ENCODE measurements at regions not wholly inside any gene's neighbourhood (a gene's known extent, or its start where the extent isn't known, plus 50 kb on each side); places are given as distances from the start of the nearest gene placed in this dataset.
A peak's percentile ranks its signal among the peaks of the same experiment; 100 is the strongest.

DNA sequence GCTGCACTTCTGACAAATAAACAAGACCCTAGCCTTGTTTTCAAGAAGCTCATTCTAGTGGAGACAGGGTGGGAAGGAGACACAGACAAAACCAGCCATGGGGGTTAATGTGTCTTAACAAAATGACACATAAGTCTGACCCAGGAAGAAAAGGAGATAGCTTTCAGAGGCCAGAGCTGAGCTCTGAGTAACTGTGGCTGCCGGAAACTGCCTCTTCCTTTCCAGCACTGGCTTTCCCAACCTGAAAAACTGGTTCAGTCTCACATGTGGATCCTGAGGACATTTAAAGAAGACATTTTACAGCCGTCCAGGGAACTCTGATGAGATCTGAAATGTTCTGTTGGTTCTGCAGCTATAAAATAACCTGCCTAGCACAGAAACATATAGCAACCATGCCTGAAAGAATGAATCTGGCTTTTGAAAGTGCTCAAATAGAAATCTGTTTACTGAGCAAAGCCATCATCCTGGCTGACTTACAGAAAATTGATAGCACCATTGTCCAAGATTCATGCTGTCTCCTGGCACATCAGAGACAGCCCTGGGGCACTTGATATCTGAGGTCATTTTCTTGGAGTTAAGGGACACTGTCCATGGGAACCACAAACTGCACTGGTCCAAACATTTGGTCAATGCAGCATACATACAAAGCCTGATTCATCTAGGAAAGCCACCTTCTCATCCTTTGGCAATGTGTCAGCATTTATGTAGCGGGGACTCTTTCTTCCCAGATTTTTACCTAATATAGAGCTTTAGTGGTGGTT is 83.2 kb upstream of the PAX1 start:
- 90% methylated on average over 3 of the region's 3 CpGs for WGBS
- Histone ChIP-seq H3K27me3 (ENCODE audit: control insufficient read depth in 2 of 2, insufficient read depth in 1 of 2, low read length in 1 of 2) (no peaks in the 10 kb centered on the region), H3K4me3 (ENCODE audit: low read length in 2 of 2) (no peak overlapping the region)

DNA sequence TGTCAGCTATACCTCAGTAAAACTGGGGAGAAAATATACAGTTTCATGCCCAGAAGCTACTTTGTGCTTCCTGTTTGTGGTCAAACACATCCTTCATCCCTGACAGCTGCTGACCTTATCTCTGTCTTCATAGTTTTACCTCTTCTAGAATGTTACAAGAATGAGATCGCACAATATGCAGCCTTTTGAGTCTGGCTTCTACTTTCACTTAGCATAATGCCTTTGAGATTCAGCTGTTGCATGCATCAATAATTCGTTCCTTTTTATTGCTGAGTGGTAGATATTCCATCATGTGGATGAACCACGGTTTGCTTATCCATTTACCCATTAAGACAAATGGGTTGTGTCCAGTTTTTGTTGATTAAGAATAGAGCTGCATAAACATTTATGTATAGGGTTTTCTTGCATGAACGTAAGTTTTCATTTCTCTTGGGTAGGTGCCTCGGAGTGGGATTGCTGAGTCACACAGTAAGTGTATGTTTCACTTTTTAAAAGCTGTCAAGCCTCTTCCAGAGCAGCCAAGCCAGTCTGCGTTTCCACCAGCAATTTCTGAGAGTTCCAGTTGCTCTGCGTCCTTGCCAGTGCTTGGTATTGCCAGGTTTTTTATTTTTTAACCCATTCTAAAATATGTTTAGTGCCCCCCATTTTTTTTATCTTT is 86.6 kb upstream of the PAX1 start:
- no peaks in the 10 kb centered on the region for H3K9me3 ChIP-seq (ENCODE audit: control insufficient read depth in 2 of 2, insufficient read depth in 1 of 2, low read length in 1 of 2)
- 60% methylated on average over 7 of the region's 7 CpGs for WGBS
- H3K27me3 ChIP-seq (ENCODE audit: control insufficient read depth in 2 of 2, insufficient read depth in 1 of 2, low read length in 1 of 2): no peaks in the 10 kb centered on the region

More for the DNA sequence above, 83.2 kb upstream of the PAX1 start:
- H3K4me1 ChIP-seq (ENCODE audit: control insufficient read depth in 2 of 2, insufficient read depth in 2 of 2, low read length in 2 of 2): no peaks in the 10 kb centered on the region
- H3K36me3 ChIP-seq (ENCODE audit: control insufficient read depth in 2 of 2, insufficient read depth in 2 of 2, low read length in 1 of 2): no peaks in the 10 kb centered on the region
- DNase-seq (ENCODE audit: low read depth in 6 of 9, low spot score in 9 of 9): no peak
- no peak overlapping the region for H3K27ac ChIP-seq (ENCODE audit: low read depth in 1 of 2, low read length in 1 of 2)
- H3K9me3 ChIP-seq (ENCODE audit: control insufficient read depth in 2 of 2, insufficient read depth in 1 of 2, low read length in 1 of 2): no peaks in the 10 kb centered on the region

DNA sequence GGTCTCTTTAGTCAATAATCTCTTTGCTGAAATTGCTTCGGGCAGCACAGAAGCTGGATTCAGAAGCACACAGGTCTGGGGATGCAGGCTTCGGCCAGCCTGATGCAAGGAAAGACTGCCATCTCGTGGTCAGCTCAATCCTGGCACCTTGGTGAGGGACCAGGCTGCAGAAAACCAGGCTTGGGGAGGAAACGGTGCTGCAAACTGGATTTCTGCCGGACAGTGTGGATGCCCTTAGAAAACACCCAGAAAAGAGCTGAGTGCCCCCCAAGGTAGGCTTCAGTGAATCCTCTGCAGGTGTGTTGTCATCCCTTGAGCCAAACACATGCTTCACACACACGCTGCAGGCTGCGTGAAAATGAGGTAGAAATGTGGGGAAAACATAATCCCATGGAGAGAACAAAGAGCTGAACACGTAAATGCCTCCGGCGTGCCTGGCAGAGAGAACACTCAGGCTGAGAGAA is 89.8 kb upstream of the PAX1 start:
- Histone ChIP-seq H3K27ac (ENCODE audit: low read depth in 1 of 2, low read length in 1 of 2) (no peak overlapping the region), H3K27me3 (ENCODE audit: control insufficient read depth in 2 of 2, insufficient read depth in 1 of 2, low read length in 1 of 2) (no peaks in the 10 kb centered on the region), H3K9me3 (ENCODE audit: control insufficient read depth in 2 of 2, insufficient read depth in 1 of 2, low read length in 1 of 2) (no peaks in the 10 kb centered on the region), H3K4me1 (ENCODE audit: control insufficient read depth in 2 of 2, insufficient read depth in 2 of 2, low read length in 2 of 2) (no peaks in the 10 kb centered on the region), H3K36me3 (ENCODE audit: control insufficient read depth in 2 of 2, insufficient read depth in 2 of 2, low read length in 1 of 2) (no peaks in the 10 kb centered on the region), H3K4me3 (ENCODE audit: low read length in 2 of 2) (no peak overlapping the region)
- DNase-seq (ENCODE audit: low read depth in 6 of 9, low spot score in 9 of 9): peak in 5 of 9 donors; percentile 1 to 21 (median 3)
- WGBS: 46% methylated on average over 10 of the region's 10 CpGs

More for the DNA sequence above, 86.6 kb upstream of the PAX1 start:
- no peak for DNase-seq (ENCODE audit: low read depth in 6 of 9, low spot score in 9 of 9)
- Histone ChIP-seq H3K27ac (ENCODE audit: low read depth in 1 of 2, low read length in 1 of 2) (no peak overlapping the region), H3K4me3 (ENCODE audit: low read length in 2 of 2) (no peak overlapping the region), H3K36me3 (ENCODE audit: control insufficient read depth in 2 of 2, insufficient read depth in 2 of 2, low read length in 1 of 2) (no peaks in the 10 kb centered on the region), H3K4me1 (ENCODE audit: control insufficient read depth in 2 of 2, insufficient read depth in 2 of 2, low read length in 2 of 2) (no peaks in the 10 kb centered on the region)

DNA sequence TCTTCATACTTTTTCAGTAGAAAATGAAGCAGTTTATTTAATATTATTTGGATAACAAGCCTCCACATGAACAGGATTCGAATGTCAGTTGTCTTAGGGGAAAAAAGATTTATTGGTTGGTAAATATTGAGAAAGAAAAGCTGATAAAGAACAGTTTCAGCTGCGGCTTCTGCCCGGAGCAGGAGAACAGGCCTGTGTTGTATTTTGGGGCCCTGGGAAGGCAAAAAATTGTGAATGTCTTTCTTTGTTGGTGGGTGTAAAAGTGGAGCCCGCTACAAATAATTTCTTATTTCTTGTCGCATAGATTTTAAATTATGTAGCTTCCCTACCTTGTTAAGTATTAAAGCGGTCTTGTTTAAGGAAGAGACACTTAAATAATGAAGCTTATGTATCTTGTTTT is 90.5 kb upstream of the PAX1 start:
- Histone ChIP-seq H3K9me3 (ENCODE audit: control insufficient read depth in 2 of 2, insufficient read depth in 1 of 2, low read length in 1 of 2) (no peaks in the 10 kb centered on the region), H3K4me1 (ENCODE audit: control insufficient read depth in 2 of 2, insufficient read depth in 2 of 2, low read length in 2 of 2) (no peaks in the 10 kb centered on the region), H3K27ac (ENCODE audit: low read depth in 1 of 2, low read length in 1 of 2) (no peak overlapping the region), H3K4me3 (ENCODE audit: low read length in 2 of 2) (no peak overlapping the region), H3K27me3 (ENCODE audit: control insufficient read depth in 2 of 2, insufficient read depth in 1 of 2, low read length in 1 of 2) (no peaks in the 10 kb centered on the region), H3K36me3 (ENCODE audit: control insufficient read depth in 2 of 2, insufficient read depth in 2 of 2, low read length in 1 of 2) (no peaks in the 10 kb centered on the region)
- 84% methylated on average over 6 of the region's 6 CpGs for whole genome bisulfite sequencing
- no peak for DNase-seq (ENCODE audit: low read depth in 6 of 9, low spot score in 9 of 9)

DNA sequence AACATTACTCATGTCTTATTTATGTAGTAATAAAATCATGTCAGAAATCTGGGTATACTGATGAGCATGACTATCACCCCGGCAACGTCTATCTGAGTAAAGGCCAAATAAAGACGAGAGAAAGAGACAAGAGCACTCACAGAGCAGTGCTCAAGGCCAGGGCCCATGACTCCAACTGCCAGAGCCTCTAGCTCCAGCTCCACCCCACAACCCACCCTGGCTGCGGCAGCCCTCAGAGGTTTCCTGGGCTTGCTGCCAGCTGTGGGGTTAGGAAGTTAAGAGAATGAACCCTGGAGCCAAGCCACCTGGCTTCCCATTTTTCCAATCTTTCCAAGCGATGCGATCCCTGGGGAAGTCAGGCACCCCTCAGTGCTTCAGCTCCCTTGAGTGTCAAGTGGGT is 92.0 kb upstream of the PAX1 start:
- no peak for DNase-seq (ENCODE audit: low read depth in 6 of 9, low spot score in 9 of 9)
- Histone ChIP-seq H3K27me3 (ENCODE audit: control insufficient read depth in 2 of 2, insufficient read depth in 1 of 2, low read length in 1 of 2) (no peaks in the 10 kb centered on the region), H3K27ac (ENCODE audit: low read depth in 1 of 2, low read length in 1 of 2) (no peak overlapping the region), H3K4me1 (ENCODE audit: control insufficient read depth in 2 of 2, insufficient read depth in 2 of 2, low read length in 2 of 2) (no peaks in the 10 kb centered on the region), H3K9me3 (ENCODE audit: control insufficient read depth in 2 of 2, insufficient read depth in 1 of 2, low read length in 1 of 2) (no peaks in the 10 kb centered on the region), H3K36me3 (ENCODE audit: control insufficient read depth in 2 of 2, insufficient read depth in 2 of 2, low read length in 1 of 2) (no peaks in the 10 kb centered on the region), H3K4me3 (ENCODE audit: low read length in 2 of 2) (no peak overlapping the region)
- 75% methylated on average over 6 of the region's 6 CpGs for WGBS

DNA sequence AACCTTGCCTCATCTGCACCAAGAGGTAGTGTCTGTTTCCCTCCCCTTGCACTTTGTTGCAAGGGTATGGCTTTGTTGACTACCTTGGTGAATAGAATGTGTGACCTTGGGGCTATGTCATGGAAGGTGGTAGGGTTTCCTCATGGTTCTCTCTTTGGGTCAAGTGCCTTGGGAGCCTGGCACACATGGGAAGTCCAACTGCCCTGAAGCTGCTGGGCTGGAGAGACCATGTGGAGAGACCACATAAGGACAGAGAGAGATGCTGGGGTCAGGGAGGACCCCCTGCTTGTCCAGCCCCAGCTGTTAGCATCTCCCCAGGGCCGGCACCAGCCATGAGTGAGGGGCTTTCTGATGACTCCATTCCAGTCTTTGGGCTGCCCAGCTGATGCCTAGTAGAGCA is 95.5 kb upstream of the PAX1 start:
- 97% methylated on average over 1 of the region's 1 CpG for WGBS
- no peak for DNase-seq (ENCODE audit: low read depth in 6 of 9, low spot score in 9 of 9)
- H3K27ac ChIP-seq (ENCODE audit: low read depth in 1 of 2, low read length in 1 of 2): no peak overlapping the region

DNA sequence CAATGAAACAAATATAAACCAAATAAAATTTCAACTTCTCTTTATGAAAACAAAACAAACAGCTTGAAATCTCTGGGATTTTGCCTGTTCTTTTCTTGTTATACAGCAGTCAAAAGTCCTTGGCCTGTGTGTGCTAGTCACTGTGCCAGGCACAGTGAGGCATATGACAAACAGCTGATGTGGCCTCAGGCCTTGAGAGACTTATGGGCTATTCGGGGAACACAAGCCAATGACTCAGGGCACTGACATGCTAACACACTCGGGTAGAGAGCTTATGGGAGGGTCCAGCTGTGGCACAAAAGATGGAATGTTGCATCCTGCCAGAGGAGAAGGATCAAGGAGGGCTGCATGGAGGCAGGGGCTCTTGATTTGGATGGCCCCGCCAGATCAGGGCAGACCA is 95.4 kb upstream of the NKX2-2 start:
- whole genome bisulfite sequencing: 88% methylated on average over 3 of the region's 3 CpGs
- no peak overlapping the region for H3K27ac ChIP-seq (ENCODE audit: low read depth in 1 of 2, low read length in 1 of 2)
- H3K4me1 ChIP-seq (ENCODE audit: control insufficient read depth in 2 of 2, insufficient read depth in 2 of 2, low read length in 2 of 2): no peaks in the 10 kb centered on the region
- peaks cover 0 to 4% of the 10 kb centered on the region in 2 donors for H3K9me3 ChIP-seq (ENCODE audit: control insufficient read depth in 2 of 2, insufficient read depth in 1 of 2, low read length in 1 of 2)
- H3K27me3 ChIP-seq (ENCODE audit: control insufficient read depth in 2 of 2, insufficient read depth in 1 of 2, low read length in 1 of 2): no peaks in the 10 kb centered on the region
- no peak overlapping the region for H3K4me3 ChIP-seq (ENCODE audit: low read length in 2 of 2)
- H3K36me3 ChIP-seq (ENCODE audit: control insufficient read depth in 2 of 2, insufficient read depth in 2 of 2, low read length in 1 of 2): no peaks in the 10 kb centered on the region
- no peak for DNase-seq (ENCODE audit: low read depth in 6 of 9, low spot score in 9 of 9)

More for the DNA sequence above, 95.5 kb upstream of the PAX1 start:
- Histone ChIP-seq H3K4me1 (ENCODE audit: control insufficient read depth in 2 of 2, insufficient read depth in 2 of 2, low read length in 2 of 2) (no peaks in the 10 kb centered on the region), H3K9me3 (ENCODE audit: control insufficient read depth in 2 of 2, insufficient read depth in 1 of 2, low read length in 1 of 2) (peaks cover 0 to 4% of the 10 kb centered on the region in 2 donors), H3K27me3 (ENCODE audit: control insufficient read depth in 2 of 2, insufficient read depth in 1 of 2, low read length in 1 of 2) (no peaks in the 10 kb centered on the region), H3K36me3 (ENCODE audit: control insufficient read depth in 2 of 2, insufficient read depth in 2 of 2, low read length in 1 of 2) (no peaks in the 10 kb centered on the region), H3K4me3 (ENCODE audit: low read length in 2 of 2) (no peak overlapping the region)

DNA sequence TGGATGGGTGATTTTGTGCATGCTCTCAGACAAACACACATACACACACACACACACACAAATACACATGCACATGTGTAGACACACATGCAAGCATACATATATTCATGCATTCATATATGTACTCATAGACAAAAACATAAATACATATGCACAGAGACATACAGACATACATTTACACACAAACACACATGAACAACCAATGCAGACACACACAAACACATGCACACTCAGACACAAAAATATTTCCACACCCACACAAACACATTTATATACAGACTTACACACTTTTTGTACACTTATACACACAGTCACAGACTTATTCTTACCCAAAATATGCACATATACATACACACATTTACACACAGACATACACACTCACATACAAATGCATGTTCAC is 94.9 kb upstream of the NKX2-2 start:
- H3K9me3 ChIP-seq (ENCODE audit: control insufficient read depth in 2 of 2, insufficient read depth in 1 of 2, low read length in 1 of 2): peaks cover 0 to 4% of the 10 kb centered on the region in 2 donors
- no peaks in the 10 kb centered on the region for H3K27me3 ChIP-seq (ENCODE audit: control insufficient read depth in 2 of 2, insufficient read depth in 1 of 2, low read length in 1 of 2)
- no peaks in the 10 kb centered on the region for H3K36me3 ChIP-seq (ENCODE audit: control insufficient read depth in 2 of 2, insufficient read depth in 2 of 2, low read length in 1 of 2)
- H3K27ac ChIP-seq (ENCODE audit: low read depth in 1 of 2, low read length in 1 of 2): no peak overlapping the region
- no peaks in the 10 kb centered on the region for H3K4me1 ChIP-seq (ENCODE audit: control insufficient read depth in 2 of 2, insufficient read depth in 2 of 2, low read length in 2 of 2)
- no peak for DNase-seq (ENCODE audit: low read depth in 6 of 9, low spot score in 9 of 9)
- no peak overlapping the region for H3K4me3 ChIP-seq (ENCODE audit: low read length in 2 of 2)

DNA sequence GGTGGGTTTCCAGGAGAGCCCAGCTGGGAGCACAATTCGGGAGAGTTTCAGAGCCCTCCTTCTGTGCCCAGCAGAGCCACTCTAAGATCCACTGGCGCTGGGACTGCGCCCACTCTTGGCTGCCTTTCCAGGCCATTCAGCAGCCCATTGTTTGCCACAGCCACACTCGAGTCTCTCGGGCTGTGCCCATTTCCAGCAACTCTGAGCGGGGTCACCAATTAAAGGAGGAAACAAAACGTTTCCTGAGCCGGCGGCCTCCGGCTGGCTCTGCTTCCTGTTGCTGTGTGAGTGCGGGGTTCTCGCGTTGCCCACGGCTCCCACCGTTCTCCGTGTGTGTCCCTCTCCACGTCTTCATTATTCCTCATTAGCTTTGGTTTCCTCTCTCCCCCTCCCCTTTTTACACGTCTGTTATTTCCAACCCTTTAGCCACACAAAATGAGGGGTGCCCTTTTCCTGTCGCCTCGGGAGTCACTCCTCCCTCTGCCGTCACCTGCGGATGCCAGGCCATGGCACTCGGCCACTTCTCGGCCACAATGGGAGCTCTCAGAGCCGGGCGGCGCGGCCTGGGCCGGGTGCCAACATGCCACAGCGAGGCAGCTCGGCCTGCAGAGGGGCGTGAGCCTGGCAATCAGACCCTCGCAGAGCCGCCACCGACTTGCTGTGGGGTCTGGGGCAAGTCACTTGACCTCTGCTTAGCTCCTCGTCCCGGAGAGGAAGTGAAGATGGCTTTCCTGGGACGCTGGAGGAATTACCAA is 94.3 kb upstream of the NKX2-2 start:
- DNase-seq (ENCODE audit: low read depth in 6 of 9, low spot score in 9 of 9): no peak
- H3K27me3 ChIP-seq (ENCODE audit: control insufficient read depth in 2 of 2, insufficient read depth in 1 of 2, low read length in 1 of 2): no peaks in the 10 kb centered on the region
- 59% methylated on average over 38 of the region's 38 CpGs for WGBS
- peaks cover 0 to 4% of the 10 kb centered on the region in 2 donors for H3K9me3 ChIP-seq (ENCODE audit: control insufficient read depth in 2 of 2, insufficient read depth in 1 of 2, low read length in 1 of 2)
- H3K4me3 ChIP-seq (ENCODE audit: low read length in 2 of 2): no peak overlapping the region
- no peaks in the 10 kb centered on the region for H3K36me3 ChIP-seq (ENCODE audit: control insufficient read depth in 2 of 2, insufficient read depth in 2 of 2, low read length in 1 of 2)
- no peak overlapping the region for H3K27ac ChIP-seq (ENCODE audit: low read depth in 1 of 2, low read length in 1 of 2)
- no peaks in the 10 kb centered on the region for H3K4me1 ChIP-seq (ENCODE audit: control insufficient read depth in 2 of 2, insufficient read depth in 2 of 2, low read length in 2 of 2)

Measured in thymus (tissue), 11 donors.